ENCODE measurements at regions not wholly inside any gene's neighbourhood (a gene's known extent, or its start where the extent isn't known, plus 50 kb on each side); places are given as distances from the start of the nearest gene placed in this dataset.
"Not testable (repeated sequence)": the region's sequence is repeated elsewhere in the genome, so short reads cannot be mapped to it uniquely, and the experiment has no call there.

- no peak for DNase-seq
Observed at GRCh38 chr15:92763459-92763858, 107.9 kb upstream of the FAM174B start.

- not testable (repeated sequence) for DNase-seq
Observed at GRCh38 chr15:92768131-92768530, 112.6 kb upstream of the FAM174B start.

- no peak for DNase-seq
Observed at GRCh38 chr15:92770641-92771040, 115.1 kb upstream of the FAM174B start.

- DNase-seq: no peak
Observed at GRCh38 chr15:92772061-92772460, 116.5 kb upstream of the FAM174B start.

- no peak for DNase-seq
Observed at GRCh38 chr15:92772626-92773244, 117.2 kb upstream of the FAM174B start.

- no peak for DNase-seq
Observed at GRCh38 chr15:92773340-92773739, 117.8 kb upstream of the FAM174B start.

GRCh38 chr15:92779874-92780273 lies 120.2 kb upstream of the CHD2 start:
- DNase-seq: no peak

GRCh38 chr15:92780843-92781242 lies 119.3 kb upstream of the CHD2 start:
- DNase-seq: no peak

- no peak for DNase-seq
Observed at GRCh38 chr15:92781925-92782453, 118.1 kb upstream of the CHD2 start.

GRCh38 chr15:92787116-92787515 lies 113.0 kb upstream of the CHD2 start:
- DNase-seq: no peak

- DNase-seq: no peak
Observed at GRCh38 chr15:92788196-92788595, 111.9 kb upstream of the CHD2 start.

- not testable (repeated sequence) for DNase-seq
Observed at GRCh38 chr15:92788793-92789192, 111.3 kb upstream of the CHD2 start.

- DNase-seq: no peak
Observed at GRCh38 chr15:92796161-92796611, 103.9 kb upstream of the CHD2 start.

- DNase-seq: peak in 2 of 4 experiments; percentile 5 to 16
Observed at GRCh38 chr15:92797168-92798052, 102.7 kb upstream of the CHD2 start.

- no peak for DNase-seq
Observed at GRCh38 chr15:92800013-92800412, 100.1 kb upstream of the CHD2 start.

- not testable (repeated sequence) for DNase-seq
Observed at GRCh38 chr15:92800416-92801055, 99.6 kb upstream of the CHD2 start.

GRCh38 chr15:92801056-92801773 lies 98.9 kb upstream of the CHD2 start:
- DNase-seq: not testable (repeated sequence)

- DNase-seq: no peak
Observed at GRCh38 chr15:92801774-92802464, 98.2 kb upstream of the CHD2 start.

- no peak for DNase-seq
Observed at GRCh38 chr15:92803536-92803851, 96.6 kb upstream of the CHD2 start.

- DNase-seq: peak in 1 of 4 experiments; percentile 15
Observed at GRCh38 chr15:92803852-92804609, 96.1 kb upstream of the CHD2 start.

GRCh38 chr15:92804610-92804936 lies 95.6 kb upstream of the CHD2 start:
- not testable (repeated sequence) for DNase-seq

All from activated CD4-positive, CD25-positive, alpha-beta regulatory T cell (primary cell).